DOHH2 (cell line): ENCODE measurements at regions not wholly inside any gene's neighbourhood (a gene's known extent, or its start where the extent isn't known, plus 50 kb on each side); places are given as distances from the start of the nearest gene placed in this dataset.

Experiments
- EZH2phosphoT487 ChIP-seq: fragments of 200-600 bp; sonication (generic); IDR thresholded peaks from 2 replicates; pipeline ENCODE4 v1.6.1; 2017; ENCODE audit warnings: borderline replicate concordance, mild to moderate bottlenecking, antibody characterized with exemption, low read length, moderate library complexity, mixed read lengths
- TF ChIP-seq, protein P1 (sequence below): fragments of 200-600 bp; sonication (generic); IDR thresholded peaks from one replicate; pipeline ENCODE4 v1.5.1; 2014; ENCODE audit warnings: antibody characterized with exemption, mild to moderate bottlenecking, low read depth, low read length; ENCODE audit not compliant: poor library complexity, severe bottlenecking

DNA sequence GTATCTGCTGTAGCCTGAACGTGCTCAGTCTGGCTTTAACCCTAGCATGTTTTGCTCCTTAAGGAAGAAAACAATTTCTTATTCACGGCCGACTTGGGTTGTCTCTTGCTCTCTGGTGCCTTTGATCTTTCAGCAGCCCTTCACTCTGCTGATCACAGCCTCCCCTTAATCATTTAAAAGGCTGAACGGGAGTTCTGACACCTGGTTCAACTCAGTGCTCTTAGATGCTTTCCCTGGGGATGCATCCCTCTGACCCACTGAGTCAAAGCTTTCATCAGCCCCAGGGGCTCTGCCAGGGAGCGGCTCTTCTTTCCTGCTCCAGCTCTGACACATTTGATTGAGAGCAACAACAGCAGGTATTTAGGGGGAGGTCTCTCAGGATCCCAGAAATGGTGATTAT is 79.0 kb upstream of the FYN start:
- TF ChIP-seq, protein P1, sequence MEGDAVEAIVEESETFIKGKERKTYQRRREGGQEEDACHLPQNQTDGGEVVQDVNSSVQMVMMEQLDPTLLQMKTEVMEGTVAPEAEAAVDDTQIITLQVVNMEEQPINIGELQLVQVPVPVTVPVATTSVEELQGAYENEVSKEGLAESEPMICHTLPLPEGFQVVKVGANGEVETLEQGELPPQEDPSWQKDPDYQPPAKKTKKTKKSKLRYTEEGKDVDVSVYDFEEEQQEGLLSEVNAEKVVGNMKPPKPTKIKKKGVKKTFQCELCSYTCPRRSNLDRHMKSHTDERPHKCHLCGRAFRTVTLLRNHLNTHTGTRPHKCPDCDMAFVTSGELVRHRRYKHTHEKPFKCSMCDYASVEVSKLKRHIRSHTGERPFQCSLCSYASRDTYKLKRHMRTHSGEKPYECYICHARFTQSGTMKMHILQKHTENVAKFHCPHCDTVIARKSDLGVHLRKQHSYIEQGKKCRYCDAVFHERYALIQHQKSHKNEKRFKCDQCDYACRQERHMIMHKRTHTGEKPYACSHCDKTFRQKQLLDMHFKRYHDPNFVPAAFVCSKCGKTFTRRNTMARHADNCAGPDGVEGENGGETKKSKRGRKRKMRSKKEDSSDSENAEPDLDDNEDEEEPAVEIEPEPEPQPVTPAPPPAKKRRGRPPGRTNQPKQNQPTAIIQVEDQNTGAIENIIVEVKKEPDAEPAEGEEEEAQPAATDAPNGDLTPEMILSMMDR: no peak
- TF ChIP-seq EZH2phosphoT487: no peak
